Subcutaneous abdominal adipose tissue (tissue), 5 donors: ENCODE measurements at regions not wholly inside any gene's neighbourhood (a gene's known extent, or its start where the extent isn't known, plus 50 kb on each side); places are given as distances from the start of the nearest gene placed in this dataset.
"Not testable (repeated sequence)": the region's sequence is repeated elsewhere in the genome, so short reads cannot be mapped to it uniquely, and the experiment has no call there.

Source experiments
- H3K27ac ChIP-seq: one replicate; pipeline ENCODE4 v1.7.0; 2013; ENCODE audit warnings: low read depth, mild to moderate bottlenecking, inconsistent platforms, low read length, moderate library complexity
- H3K27me3 ChIP-seq, 5 donors: one replicate each; pipeline ENCODE4 v1.7.0; 2013; ENCODE audit warnings: low read length in 5 of 5, inconsistent platforms in 1 of 5; ENCODE audit not compliant: control insufficient read depth in 5 of 5, insufficient read depth in 4 of 5
- H3K36me3 ChIP-seq, 5 donors: one replicate each; pipeline ENCODE4 v1.7.0; 2013; ENCODE audit warnings: low read length in 5 of 5; ENCODE audit not compliant: control insufficient read depth in 5 of 5, insufficient read depth in 5 of 5
- H3K4me1 ChIP-seq, 5 donors: one replicate each; pipeline ENCODE4 v1.7.0; 2013; ENCODE audit warnings: low read length in 5 of 5, mild to moderate bottlenecking in 3 of 5, moderate library complexity in 1 of 5; ENCODE audit not compliant: control insufficient read depth in 5 of 5, insufficient read depth in 5 of 5
- H3K4me3 ChIP-seq, 5 donors: one replicate each; pipeline ENCODE4 v1.7.0; 2013; ENCODE audit warnings: low read length in 5 of 5, low read depth in 1 of 5
- H3K9ac ChIP-seq, 5 donors: one replicate each; pipeline ENCODE4 v1.7.0; 2013; ENCODE audit warnings: low read length in 5 of 5, mild to moderate bottlenecking in 4 of 5, moderate library complexity in 3 of 5
- H3K9me3 ChIP-seq, 5 donors: one replicate each; pipeline ENCODE4 v1.7.0; 2013; ENCODE audit warnings: low read length in 5 of 5; ENCODE audit not compliant: control insufficient read depth in 5 of 5
- donor health status: healthy.
- donor health status: healthy.
- donor health status: healthy.
- donor health status: healthy.
- donor health status: healthy.

DNA sequence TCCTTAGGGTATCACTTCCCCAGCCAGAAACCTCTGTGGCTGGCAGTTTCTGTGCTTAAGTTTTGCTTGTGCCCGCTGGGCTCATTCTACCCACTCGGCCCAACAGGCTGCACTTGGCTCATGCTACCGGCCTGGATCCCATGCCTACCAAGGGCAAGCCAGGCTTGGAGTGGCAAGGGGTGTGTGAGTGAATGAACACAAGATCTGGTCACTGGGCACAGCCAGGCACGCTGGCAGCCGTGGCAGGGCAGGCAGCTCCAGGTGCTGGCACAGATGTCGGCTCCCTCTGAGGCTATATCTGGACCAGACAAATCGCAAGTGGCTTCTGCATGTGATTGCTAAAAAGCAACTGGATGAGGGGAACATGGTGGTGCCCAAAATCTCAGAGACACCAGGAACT, 740.5 kb upstream of the B3GALT2 start:
- Histone ChIP-seq H3K9me3 (peaks cover 2 to 13% (median 10%) of the 10 kb centered on the region in 5 donors), H3K27me3 (no peaks in the 10 kb centered on the region), H3K9ac (no peak overlapping the region), H3K27ac (no peak overlapping the region), H3K36me3 (no peaks in the 10 kb centered on the region), H3K4me3 (no peak overlapping the region), H3K4me1 (no peaks in the 10 kb centered on the region)

DNA sequence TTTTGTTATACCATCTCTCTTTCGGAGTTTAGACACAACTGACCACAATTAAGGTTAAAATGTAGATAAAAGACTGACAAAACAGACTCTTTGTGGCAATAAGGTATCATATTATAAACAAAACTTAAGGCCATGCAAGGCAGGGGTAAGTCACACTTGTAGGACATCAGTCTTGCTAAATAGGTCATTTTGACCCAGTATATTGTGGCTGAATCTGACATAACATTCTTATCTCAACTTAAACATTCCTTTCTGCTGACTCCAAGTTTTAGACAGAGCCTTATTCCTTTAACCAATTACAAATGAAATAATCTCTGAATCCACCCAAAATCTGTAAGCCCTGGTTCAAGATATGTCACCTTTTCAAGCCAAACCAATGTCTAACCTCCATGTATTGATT, 733.4 kb upstream of the B3GALT2 start:
- Histone ChIP-seq H3K27ac (no peak overlapping the region), H3K9ac (no peak overlapping the region), H3K4me1 (no peaks in the 10 kb centered on the region), H3K4me3 (no peak overlapping the region), H3K27me3 (no peaks in the 10 kb centered on the region), H3K9me3 (no peaks in the 10 kb centered on the region), H3K36me3 (no peaks in the 10 kb centered on the region)

DNA sequence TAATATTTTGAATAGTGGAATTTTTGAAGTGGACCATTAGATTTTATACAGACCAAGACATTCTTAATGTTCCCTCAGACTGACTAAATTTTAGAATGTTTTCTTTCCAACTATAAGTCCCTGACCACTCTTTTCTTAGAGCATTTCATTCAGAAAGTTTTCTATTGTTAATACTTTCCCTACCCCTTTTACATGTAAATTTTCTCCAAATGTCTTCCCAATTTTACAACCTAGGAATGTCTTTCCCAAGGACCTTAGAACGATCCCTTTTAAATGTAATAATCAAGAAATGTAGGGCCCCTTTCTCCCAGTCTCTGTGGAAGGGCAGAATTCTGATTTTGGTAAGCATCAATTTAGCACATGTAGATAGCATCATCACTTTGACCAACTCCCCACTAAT, 730.0 kb upstream of the B3GALT2 start:
- H3K27ac ChIP-seq, result no peak overlapping the region
- no peak overlapping the region for H3K9ac ChIP-seq
- no peaks in the 10 kb centered on the region for H3K9me3 ChIP-seq
- H3K4me1 ChIP-seq, result no peaks in the 10 kb centered on the region
- no peaks in the 10 kb centered on the region for H3K27me3 ChIP-seq
- no peaks in the 10 kb centered on the region for H3K36me3 ChIP-seq
- no peak overlapping the region for H3K4me3 ChIP-seq

GRCh38 chr1:193914871-193915270, 728.5 kb upstream of the B3GALT2 start:
- H3K4me3 ChIP-seq, result no peak overlapping the region
- no peaks in the 10 kb centered on the region for H3K9me3 ChIP-seq
- no peaks in the 10 kb centered on the region for H3K36me3 ChIP-seq
- no peak overlapping the region for H3K9ac ChIP-seq
- H3K4me1 ChIP-seq, result no peaks in the 10 kb centered on the region
- H3K27ac ChIP-seq, result no peak overlapping the region
- H3K27me3 ChIP-seq, result no peaks in the 10 kb centered on the region

DNA sequence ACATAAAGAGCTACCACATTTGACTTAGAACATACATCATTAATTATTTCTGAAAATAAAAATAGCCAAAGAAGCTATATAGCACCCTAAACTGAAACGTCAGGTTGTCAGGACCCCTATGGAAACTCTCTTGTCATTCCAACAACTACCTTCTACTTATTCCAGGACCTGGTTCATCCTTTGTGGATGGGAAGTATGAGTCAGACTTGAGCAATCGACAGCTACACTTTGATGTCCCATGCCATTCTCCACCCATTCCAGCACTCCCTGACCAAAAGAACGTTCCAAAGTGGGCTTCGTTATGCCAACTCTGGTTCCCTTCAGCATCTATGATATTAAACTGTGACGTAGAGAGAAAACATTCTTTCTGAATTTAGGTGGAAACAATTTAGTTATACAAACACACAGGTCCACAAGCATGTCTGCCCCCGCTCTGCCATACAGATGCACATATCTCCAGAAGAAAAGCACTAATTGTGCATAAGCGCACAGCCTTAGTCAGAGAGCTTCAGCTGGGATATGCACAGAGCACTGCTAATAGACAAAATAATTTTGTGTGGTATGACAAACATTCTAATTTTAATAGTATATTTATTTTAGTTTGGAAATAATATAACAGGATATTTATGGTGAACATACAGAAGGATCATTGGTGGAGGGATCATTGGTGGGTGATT, 723.1 kb upstream of the B3GALT2 start:
- no peaks in the 10 kb centered on the region for H3K9me3 ChIP-seq
- H3K27ac ChIP-seq, result no peak overlapping the region
- no peak overlapping the region for H3K4me3 ChIP-seq
- H3K27me3 ChIP-seq, result no peaks in the 10 kb centered on the region
- H3K4me1 ChIP-seq, result peaks cover 0 to 11% (median 0%) of the 10 kb centered on the region in 5 donors
- H3K36me3 ChIP-seq, result no peaks in the 10 kb centered on the region
- no peak overlapping the region for H3K9ac ChIP-seq

DNA sequence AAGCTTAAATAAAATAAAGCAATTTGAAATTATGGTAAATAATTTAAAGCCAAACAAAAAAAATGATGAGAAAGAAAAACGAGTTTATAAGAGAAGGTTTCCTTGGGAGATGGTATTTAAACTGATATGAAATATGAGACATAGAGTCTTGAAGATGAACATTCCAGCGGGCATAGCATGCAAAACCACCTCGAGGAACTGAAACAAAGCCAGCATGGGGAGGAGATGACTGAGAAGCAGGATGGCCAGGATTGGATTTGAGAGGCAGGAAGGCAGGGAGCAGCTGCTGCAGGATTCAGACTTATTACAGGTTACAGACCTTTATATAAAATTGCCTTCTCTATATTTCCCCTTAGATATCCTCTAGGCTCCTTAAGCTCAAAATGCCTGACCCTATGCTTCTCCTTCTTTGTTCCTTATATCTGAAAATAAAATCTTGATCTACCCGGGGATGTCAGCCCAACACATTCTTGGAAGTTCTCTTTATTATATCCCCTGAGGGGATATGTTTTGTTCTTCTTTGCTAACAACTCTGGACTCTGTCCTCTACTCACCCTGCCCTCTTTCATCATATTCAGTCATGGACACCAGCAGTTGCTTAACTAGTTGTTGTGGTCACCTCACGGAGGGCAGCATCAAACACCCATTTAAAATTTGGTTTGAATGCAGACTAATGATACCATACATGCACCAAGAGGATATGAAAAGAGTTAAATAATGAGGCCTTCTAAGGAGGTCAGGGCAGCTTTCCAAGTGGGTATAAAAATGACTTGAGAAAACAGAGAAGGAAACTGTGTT, 719.1 kb upstream of the B3GALT2 start:
- H3K4me1 ChIP-seq, result peaks cover 0 to 11% (median 0%) of the 10 kb centered on the region in 5 donors
- no peaks in the 10 kb centered on the region for H3K36me3 ChIP-seq
- no peak overlapping the region for H3K9ac ChIP-seq
- H3K9me3 ChIP-seq, result no peaks in the 10 kb centered on the region
- no peak overlapping the region for H3K27ac ChIP-seq
- no peaks in the 10 kb centered on the region for H3K27me3 ChIP-seq
- peak overlapping the region in 1 of 5 donors; percentile 2 for H3K4me3 ChIP-seq

DNA sequence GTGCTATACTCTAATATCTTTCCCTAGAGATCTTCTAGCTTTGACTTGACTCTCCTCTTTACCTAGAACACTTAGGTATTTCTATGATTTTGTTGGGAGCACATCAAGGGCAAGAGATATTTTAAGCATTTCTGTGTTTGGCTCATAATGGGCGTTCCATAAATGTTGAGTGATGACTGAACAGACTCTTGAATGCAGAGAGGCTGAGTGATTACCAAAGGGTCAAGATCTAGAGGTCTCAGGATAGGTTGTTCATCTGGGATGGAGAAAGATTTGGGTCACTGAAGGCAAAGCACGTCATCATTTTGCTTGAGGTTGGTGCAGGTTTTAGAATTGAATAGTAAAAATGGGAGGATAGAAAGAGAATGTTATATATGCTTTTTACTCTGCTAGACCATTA, 705.4 kb upstream of the B3GALT2 start:
- H3K9me3 ChIP-seq, result no peaks in the 10 kb centered on the region
- no peak overlapping the region for H3K27ac ChIP-seq
- H3K9ac ChIP-seq, result no peak overlapping the region
- no peak overlapping the region for H3K4me3 ChIP-seq
- H3K27me3 ChIP-seq, result no peaks in the 10 kb centered on the region
- no peaks in the 10 kb centered on the region for H3K36me3 ChIP-seq
- no peaks in the 10 kb centered on the region for H3K4me1 ChIP-seq

- H3K27ac ChIP-seq, result no peak overlapping the region
- H3K9me3 ChIP-seq, result no peaks in the 10 kb centered on the region
- no peaks in the 10 kb centered on the region for H3K27me3 ChIP-seq
- H3K4me1 ChIP-seq, result no peaks in the 10 kb centered on the region
- no peaks in the 10 kb centered on the region for H3K36me3 ChIP-seq
- no peak overlapping the region for H3K4me3 ChIP-seq
- H3K9ac ChIP-seq, result no peak overlapping the region
Observed at GRCh38 chr1:193890935-193891334, 704.5 kb upstream of the B3GALT2 start.

- Histone ChIP-seq H3K4me1 (peaks cover 0 to 2% (median 0%) of the 10 kb centered on the region in 5 donors), H3K27ac (no peak overlapping the region), H3K9me3 (no peaks in the 10 kb centered on the region), H3K9ac (no peak overlapping the region), H3K27me3 (no peaks in the 10 kb centered on the region), H3K36me3 (no peaks in the 10 kb centered on the region), H3K4me3 (no peak overlapping the region)
Observed at GRCh38 chr1:193884848-193885558, 698.6 kb upstream of the B3GALT2 start.

- H3K9ac ChIP-seq, H3K4me1 ChIP-seq, H3K4me3 ChIP-seq, H3K27me3 ChIP-seq, H3K27ac ChIP-seq, H3K36me3 ChIP-seq: not testable (repeated sequence)
- peaks cover 0 to 13% (median 3%) of the 10 kb centered on the region in 5 donors for H3K9me3 ChIP-seq
Observed at GRCh38 chr1:193877920-193878319, 691.5 kb upstream of the B3GALT2 start.
